ENCODE measurements at regions not wholly inside any gene's neighbourhood (a gene's known extent, or its start where the extent isn't known, plus 50 kb on each side); places are given as distances from the start of the nearest gene placed in this dataset.

DNA sequence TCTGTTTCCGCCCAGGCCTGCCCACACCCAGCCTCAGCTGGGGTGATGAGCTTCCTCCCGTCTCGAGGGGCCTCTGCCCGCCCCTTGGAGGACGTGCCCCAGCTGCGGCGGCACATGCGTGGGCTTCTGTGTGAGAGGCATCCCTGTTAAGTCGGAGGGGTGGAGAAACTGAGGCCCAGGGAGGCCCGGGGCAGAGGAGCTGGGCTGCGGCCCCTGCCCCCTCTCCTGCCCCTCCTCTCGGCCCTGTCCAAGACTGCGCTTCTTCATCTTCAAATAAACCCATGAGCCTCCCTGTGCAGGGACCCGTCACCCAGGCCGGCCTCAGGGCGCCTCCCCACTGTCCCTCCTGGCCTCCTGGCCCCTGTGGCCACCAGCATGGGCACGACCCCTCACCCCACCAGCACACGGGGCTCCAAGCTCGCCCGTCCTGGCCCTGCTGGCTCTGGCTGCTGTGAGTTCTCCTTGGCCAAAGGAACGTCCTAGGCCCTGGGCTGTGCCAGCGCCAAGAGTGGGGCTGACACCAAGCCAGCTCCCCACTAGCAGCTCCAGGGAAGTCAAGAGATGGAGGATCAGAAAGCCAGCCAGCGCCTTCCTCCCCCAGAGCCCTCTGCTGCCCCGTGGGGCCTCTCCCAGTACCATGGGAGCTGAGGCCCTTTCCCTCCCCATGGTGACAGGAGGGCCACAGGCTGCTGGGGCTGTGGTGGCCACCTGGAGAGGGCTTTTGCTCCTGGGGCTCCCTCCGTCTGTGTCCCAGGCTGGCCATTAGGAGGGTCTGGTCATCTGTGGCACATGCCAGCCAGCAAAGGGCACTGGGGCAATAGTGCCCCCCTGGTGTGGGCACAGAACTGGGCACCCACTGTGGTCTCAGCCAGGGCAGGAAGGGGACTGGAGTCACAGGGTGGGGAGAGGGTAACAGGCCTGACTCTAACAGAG lies 180.4 kb downstream of the KIF26A start:
- no peak for DNase-seq (ENCODE audit: low read depth)

GRCh38 chr14:104319491-104320241 lies 181.3 kb downstream of the KIF26A start:
- no peak for DNase-seq (ENCODE audit: low read depth)

- no peak for DNase-seq (ENCODE audit: low read depth)
Measured at GRCh38 chr14:104320611-104321086, 182.3 kb downstream of the KIF26A start.

DNA sequence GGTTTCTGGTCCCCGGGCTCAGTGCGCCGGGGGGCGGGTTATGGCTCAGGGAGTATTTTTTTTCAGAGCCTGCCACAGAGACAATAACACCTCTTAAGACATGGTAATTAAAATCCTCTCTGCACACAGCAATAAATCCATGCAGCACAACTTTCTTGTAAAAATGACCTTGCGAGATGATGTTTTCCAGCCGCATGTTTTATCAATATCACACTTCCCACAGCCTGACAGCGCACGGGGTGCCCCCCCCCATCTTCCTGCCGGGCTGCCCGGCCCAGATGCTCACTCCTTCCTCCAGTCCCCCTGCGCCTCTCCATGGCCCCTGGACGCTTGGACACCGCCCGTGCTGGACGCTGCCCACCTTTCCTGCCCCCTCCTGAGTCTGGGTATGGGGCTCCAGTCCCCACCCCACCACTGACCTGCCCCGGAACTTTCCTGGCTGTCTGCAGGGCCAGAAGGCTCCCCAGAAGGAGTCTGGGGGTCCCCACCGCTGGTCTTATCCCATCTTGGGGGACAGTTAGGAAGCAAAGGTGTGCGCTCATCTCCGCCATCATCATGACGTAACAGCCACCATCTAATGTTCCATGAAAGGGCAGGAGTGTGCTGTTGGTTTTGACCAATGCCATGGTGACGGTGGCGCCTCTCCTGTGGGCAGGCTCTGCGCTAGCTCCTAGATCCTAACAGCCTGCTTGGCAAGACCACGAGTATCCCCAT lies 182.9 kb downstream of the KIF26A start:
- DNase-seq (ENCODE audit: low read depth), result no peak

GRCh38 chr14:104321802-104322130 lies 183.4 kb downstream of the KIF26A start:
- DNase-seq (ENCODE audit: low read depth), result no peak

GRCh38 chr14:104322531-104323366 lies 184.4 kb downstream of the KIF26A start:
- DNase-seq (ENCODE audit: low read depth), result peak; percentile 10

GRCh38 chr14:104323551-104324175 lies 185.3 kb downstream of the KIF26A start:
- no peak for DNase-seq (ENCODE audit: low read depth)

GRCh38 chr14:104326848-104327247 lies 188.5 kb downstream of the KIF26A start:
- DNase-seq (ENCODE audit: low read depth), result no peak

GRCh38 chr14:104328607-104329006 lies 190.2 kb downstream of the KIF26A start:
- DNase-seq (ENCODE audit: low read depth), result no peak

- DNase-seq (ENCODE audit: low read depth), result no peak
Measured at GRCh38 chr14:104329793-104330192, 191.4 kb downstream of the KIF26A start.

GRCh38 chr14:104331871-104332605 lies 193.7 kb downstream of the KIF26A start:
- DNase-seq (ENCODE audit: low read depth), result no peak

DNA sequence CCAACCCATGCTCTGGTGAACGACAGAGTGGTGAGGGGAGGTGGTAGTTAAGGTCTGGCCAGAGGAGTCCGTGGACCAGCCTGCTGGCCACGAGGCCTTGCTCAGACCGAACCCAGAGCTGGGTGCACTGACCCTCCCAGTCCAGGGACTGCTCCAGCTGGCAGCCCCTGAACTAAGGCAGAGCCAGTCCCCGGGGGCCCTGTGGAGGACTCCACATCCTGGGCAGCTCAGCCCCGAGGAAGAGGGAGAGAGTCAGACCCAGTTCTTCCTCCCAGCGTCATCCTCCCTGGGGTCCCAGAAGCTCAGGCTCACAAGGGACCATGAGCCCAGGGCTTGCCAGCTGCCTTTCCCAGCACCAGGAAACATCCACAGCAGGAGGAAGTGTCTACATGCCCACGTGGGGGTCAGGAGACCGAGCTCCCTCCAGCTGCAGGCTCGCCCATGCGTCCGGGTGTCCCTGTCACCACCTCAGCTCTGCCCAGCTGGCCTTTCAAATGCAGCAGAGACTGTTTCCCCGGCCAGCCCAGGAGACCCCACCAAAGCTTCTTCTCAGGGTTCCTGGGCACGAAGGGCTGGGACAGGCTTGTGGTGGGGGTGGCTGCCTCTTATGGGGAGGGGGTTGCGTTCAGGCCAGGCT lies 194.4 kb downstream of the KIF26A start:
- DNase-seq (ENCODE audit: low read depth), result no peak

GRCh38 chr14:104333646-104334423 lies 195.4 kb downstream of the KIF26A start:
- no peak for DNase-seq (ENCODE audit: low read depth)

DNA sequence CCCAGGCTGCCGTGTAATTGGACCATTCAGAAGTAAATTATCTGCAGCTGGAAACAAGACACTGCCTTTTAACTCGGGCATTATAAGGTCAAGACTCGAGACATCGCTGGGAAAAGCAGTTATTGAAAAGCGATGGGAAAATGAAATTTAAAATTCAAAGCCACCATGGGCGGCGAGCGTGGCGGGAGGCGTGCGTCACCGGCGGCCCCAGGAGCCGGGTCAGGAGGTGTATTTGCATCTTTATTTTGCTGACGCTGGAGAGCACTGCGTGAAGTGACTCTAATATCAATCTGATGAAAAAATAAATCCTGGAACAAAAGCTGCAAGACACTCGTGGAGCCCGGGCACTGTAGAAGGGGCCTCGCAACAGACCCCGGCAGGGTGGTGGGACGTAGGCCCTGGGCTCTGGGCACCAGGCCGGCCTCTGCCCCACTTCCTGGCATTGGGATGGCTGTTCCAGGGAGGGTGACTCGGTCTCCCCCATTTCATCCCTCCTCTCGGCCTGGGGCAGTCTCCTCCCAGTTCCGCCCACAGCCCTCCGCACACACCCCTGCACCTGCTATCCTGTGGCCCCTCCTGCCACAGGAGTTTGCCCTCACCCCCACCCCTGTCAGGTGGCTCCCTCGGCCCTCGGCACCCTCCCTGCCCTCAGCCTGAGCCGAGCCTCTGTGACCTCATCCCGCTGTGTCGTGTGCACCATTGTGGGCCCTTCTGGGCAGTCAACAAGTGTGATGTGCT lies 196.2 kb downstream of the KIF26A start:
- no peak for DNase-seq (ENCODE audit: low read depth)

GRCh38 chr14:104335176-104335575 lies 196.8 kb downstream of the KIF26A start:
- no peak for DNase-seq (ENCODE audit: low read depth)

DNA sequence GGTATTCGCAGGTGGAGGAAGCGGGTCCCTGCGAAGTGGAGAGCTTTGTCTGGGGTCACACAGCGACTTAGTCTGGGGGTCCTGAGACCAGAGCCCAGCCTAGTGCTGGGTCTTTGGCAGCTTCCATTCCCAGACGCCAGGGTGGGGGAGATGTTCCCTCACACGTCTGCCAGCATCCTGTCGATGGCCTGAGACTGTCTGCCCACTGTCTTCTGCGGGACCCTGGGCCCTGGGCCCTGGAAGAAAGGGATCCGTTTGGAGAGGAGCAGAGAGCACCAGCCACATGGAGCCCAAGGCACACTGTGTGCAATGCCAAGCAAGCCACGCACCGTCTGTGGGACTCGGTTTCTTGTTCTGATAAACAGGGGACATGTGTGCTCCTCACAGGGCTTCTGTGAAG lies 197.2 kb downstream of the KIF26A start:
- DNase-seq (ENCODE audit: low read depth), result no peak

DNA sequence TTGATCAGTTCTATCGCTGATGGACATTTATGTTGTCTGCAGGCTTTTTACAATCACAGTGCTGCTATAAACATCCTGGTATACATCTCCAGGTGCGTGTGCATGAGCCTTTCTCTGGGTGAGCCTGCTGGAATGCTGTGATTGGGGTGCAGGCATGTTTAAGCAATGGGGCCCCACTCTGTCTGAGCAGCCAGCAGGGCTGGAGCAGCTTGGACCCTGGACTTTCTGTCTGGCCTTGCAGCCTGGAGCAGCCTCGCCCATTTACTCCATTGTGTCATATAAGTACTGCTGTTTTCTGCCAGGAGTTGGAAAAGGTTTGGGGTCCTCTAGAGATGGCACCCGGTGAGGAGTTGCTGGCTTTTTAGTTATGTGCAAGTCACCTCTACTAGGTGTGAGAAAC lies 199.0 kb downstream of the KIF26A start:
- no peak for DNase-seq (ENCODE audit: low read depth)

DNA sequence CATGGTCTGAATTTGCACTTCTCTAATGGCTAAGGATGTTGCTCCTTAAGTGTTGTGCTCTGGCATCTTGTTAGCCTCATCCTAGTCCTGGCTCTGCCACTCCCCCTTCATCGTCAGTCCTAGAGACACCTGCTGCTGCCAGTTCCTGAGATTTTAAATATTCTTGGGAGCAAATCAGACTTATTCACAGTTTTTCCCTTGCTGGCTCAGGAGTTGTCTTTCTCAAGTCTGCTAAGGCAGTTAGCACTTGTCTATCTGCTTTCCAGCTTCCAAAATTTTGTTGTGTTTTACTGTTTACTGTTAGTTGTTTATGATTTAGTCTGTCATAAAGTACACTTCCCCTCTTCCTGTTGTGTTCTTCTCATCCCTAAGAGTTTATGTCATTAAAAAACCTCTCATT lies 201.0 kb downstream of the KIF26A start:
- no peak for DNase-seq (ENCODE audit: low read depth)
